ENCODE measurements at regions not wholly inside any gene's neighbourhood (a gene's known extent, or its start where the extent isn't known, plus 50 kb on each side); places are given as distances from the start of the nearest gene placed in this dataset.

DNA sequence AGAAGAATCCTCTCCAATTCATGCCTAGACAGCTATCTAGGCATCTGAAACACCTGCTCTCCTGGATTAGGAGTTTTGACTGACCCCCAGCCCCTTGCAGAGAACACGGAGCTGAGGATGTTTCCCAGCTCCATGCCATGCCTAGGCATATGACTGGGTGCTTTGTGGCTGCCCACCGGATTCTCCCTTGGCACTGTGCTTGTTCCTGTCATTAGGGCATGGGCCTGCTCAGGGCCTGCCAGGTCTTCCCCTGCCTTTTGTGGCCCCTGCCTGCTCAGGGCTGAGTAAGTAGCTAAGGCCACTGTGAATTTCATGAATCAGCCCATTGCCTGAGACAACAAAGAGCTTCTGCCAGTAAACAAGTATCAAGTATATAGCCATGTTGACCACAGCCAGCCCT, 867.4 kb downstream of the TECRL start:
- H3K4me3 Mint-ChIP-seq (ENCODE audit: low read depth) = no peak overlapping the region
- no peak overlapping the region for H3K27ac Mint-ChIP-seq
- TF ChIP-seq, protein P1, sequence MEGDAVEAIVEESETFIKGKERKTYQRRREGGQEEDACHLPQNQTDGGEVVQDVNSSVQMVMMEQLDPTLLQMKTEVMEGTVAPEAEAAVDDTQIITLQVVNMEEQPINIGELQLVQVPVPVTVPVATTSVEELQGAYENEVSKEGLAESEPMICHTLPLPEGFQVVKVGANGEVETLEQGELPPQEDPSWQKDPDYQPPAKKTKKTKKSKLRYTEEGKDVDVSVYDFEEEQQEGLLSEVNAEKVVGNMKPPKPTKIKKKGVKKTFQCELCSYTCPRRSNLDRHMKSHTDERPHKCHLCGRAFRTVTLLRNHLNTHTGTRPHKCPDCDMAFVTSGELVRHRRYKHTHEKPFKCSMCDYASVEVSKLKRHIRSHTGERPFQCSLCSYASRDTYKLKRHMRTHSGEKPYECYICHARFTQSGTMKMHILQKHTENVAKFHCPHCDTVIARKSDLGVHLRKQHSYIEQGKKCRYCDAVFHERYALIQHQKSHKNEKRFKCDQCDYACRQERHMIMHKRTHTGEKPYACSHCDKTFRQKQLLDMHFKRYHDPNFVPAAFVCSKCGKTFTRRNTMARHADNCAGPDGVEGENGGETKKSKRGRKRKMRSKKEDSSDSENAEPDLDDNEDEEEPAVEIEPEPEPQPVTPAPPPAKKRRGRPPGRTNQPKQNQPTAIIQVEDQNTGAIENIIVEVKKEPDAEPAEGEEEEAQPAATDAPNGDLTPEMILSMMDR (IDR thresholded peaks at IDR 0.05; ENCODE audit: unreplicated experiment) = no peak
- H3K9me3 Mint-ChIP-seq (ENCODE audit: low read depth) = peaks cover 3% of the 10 kb centered on the region
- DNase-seq (ENCODE audit: low spot score, unreplicated experiment) = no peak
- H3K4me1 Mint-ChIP-seq (ENCODE audit: low read depth) = no peaks in the 10 kb centered on the region
- H3K27me3 Mint-ChIP-seq = no peaks in the 10 kb centered on the region
- H3K36me3 Mint-ChIP-seq (ENCODE audit: insufficient read depth) = no peaks in the 10 kb centered on the region

DNA sequence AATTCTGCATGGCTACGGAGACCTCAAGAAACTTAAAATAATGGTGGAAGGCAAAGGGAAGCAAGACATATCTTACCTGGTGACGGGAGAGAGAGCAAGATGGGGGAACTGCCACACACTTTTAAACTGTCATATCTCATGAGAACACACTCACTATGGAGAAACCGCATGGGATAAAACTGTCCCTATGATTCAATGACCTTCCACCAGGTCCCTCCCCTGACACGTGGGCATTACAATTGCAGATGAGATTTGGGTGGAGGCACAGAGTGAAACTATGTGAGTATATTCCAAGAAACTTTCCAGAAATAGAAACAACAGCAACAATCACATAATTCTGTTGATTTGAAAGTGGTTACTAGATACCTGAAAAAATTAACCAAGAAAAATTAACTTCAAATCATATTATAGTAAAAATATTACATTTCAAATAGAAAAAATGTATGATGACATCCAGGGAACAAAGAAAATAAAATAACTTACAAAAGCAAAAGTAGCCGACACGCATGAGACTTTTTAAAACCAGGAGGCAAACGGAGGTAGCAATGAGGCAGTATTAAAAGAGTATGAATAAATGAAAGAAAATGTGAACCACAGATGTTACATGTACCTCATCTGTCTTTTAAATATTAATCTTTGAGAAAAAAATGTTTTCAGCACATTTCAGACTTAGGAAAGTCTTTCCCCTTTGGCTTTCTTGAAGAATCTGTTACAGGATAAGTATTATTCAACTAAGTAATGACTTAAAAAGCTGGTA, 879.5 kb downstream of the TECRL start:
- DNase-seq (ENCODE audit: low spot score, unreplicated experiment) = no peak
- TF ChIP-seq, protein P1 (IDR thresholded peaks at IDR 0.05; ENCODE audit: unreplicated experiment) = no peak
- Mint-ChIP-seq H3K36me3 (ENCODE audit: insufficient read depth) (no peaks in the 10 kb centered on the region), H3K27me3 (no peaks in the 10 kb centered on the region), H3K27ac (no peak overlapping the region), H3K4me3 (ENCODE audit: low read depth) (no peak overlapping the region), H3K9me3 (ENCODE audit: low read depth) (no peaks in the 10 kb centered on the region), H3K4me1 (ENCODE audit: low read depth) (no peaks in the 10 kb centered on the region)

DNA sequence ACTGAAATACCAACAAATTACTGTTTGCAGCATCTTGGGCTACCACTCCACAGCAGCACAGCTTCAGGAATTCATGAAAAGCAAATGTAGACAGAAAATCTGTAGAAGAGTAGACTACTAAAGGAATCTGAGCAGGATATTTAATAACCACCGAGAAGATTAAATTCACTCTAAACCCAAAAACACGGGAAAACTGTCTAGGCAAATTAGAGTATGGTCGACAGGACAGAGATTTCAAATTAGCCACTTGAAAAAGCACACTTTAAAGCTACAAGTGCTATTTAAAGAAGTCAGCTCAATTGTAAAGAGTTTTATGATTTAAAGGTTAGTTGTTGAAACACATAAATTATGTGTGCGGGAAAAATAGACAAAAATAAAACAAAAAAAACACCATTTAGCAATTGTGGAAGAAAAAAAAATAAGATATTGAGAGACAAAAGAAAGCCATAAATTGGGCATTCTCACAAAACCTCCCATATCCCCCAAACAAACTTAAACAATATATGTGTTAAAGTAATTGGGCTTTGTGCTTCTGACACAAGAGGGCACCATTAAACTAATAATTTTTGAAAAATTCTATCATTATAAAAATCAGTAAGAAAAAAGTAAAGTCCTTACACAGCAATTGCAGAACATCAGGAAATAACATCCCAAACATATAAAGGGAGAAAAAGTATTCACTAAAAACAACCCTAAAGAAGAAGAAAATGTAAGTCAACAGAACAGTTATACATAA, 880.8 kb downstream of the TECRL start:
- Mint-ChIP-seq H3K4me1 (ENCODE audit: low read depth) (no peaks in the 10 kb centered on the region), H3K9me3 (ENCODE audit: low read depth) (no peaks in the 10 kb centered on the region), H3K36me3 (ENCODE audit: insufficient read depth) (no peaks in the 10 kb centered on the region), H3K27ac (no peak overlapping the region), H3K27me3 (no peaks in the 10 kb centered on the region), H3K4me3 (ENCODE audit: low read depth) (no peak overlapping the region)
- no peak for DNase-seq (ENCODE audit: low spot score, unreplicated experiment)
- TF ChIP-seq, protein P1 (IDR thresholded peaks at IDR 0.05; ENCODE audit: unreplicated experiment) = peak; percentile 36

DNA sequence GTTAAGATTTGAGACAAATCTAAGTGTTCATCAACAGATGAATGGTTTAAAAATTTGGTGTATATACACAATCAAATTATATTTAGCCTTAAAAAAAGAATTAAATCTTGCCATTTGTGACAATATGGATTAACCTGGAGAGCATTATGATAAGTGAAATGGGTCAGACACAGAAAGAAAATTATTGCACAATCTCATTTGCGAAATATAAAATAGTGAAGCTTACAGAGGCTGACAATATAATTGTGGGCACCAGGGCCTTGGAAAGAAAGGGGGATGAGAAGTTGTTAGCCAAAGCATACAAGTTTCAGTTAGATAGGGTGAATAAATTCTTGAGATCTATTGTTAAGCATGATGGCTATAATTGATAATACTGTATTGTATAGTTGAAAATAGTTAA, 883.0 kb downstream of the TECRL start:
- H3K4me1 Mint-ChIP-seq (ENCODE audit: low read depth) = no peaks in the 10 kb centered on the region
- no peak overlapping the region for H3K27ac Mint-ChIP-seq
- TF ChIP-seq, protein P1 (IDR thresholded peaks at IDR 0.05; ENCODE audit: unreplicated experiment) = no peak
- H3K27me3 Mint-ChIP-seq = no peaks in the 10 kb centered on the region
- DNase-seq (ENCODE audit: low spot score, unreplicated experiment) = no peak
- H3K4me3 Mint-ChIP-seq (ENCODE audit: low read depth) = no peak overlapping the region
- peaks cover 5% of the 10 kb centered on the region for H3K9me3 Mint-ChIP-seq (ENCODE audit: low read depth)
- no peaks in the 10 kb centered on the region for H3K36me3 Mint-ChIP-seq (ENCODE audit: insufficient read depth)

DNA sequence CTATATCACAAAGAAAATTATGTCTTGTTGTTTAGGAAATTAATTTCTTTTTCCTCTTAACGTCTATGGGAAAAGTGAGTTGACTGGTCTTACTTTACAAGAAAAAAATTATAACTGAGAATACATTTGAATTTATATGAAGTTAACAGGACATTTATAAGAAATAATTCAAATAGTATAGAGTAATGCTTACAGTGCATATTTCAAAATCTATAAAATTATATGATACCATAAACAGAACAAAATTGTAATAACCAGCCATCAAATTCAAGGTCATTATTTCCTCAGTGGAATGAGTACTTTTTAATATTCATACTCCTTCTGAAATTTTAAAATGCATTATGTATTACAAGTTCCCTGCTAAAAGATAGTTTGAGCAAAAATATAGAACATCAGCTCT, 884.5 kb downstream of the TECRL start:
- Mint-ChIP-seq H3K9me3 (ENCODE audit: low read depth) (peaks cover 13% of the 10 kb centered on the region), H3K4me1 (ENCODE audit: low read depth) (no peaks in the 10 kb centered on the region), H3K36me3 (ENCODE audit: insufficient read depth) (no peaks in the 10 kb centered on the region), H3K27me3 (no peaks in the 10 kb centered on the region), H3K4me3 (ENCODE audit: low read depth) (no peak overlapping the region), H3K27ac (no peak overlapping the region)
- DNase-seq (ENCODE audit: low spot score, unreplicated experiment) = no peak
- TF ChIP-seq, protein P1 (IDR thresholded peaks at IDR 0.05; ENCODE audit: unreplicated experiment) = no peak
